Tibial artery (tissue), 4 donors: ENCODE measurements at regions not wholly inside any gene's neighbourhood (a gene's known extent, or its start where the extent isn't known, plus 50 kb on each side); places are given as distances from the start of the nearest gene placed in this dataset.

Source experiments
- DNase-seq, 2 donors: peaks; one replicate each; pipeline ENCODE4 v3.0.0-alpha.2; 2019
- H3K27ac ChIP-seq, 2 donors: fragments of 200-600 bp; sonication (generic) in 1 of 2; 1 replicate in 1 of 2; 2 replicates in 1 of 2; pipeline ENCODE4 v1.5.1; 2018 to 2019; ENCODE audit warnings: mild to moderate bottlenecking in 1 of 2
- H3K27me3 ChIP-seq, 2 donors: fragments of 200-600 bp; sonication (generic) in 1 of 2; one replicate each; pipeline versions ENCODE4 v1.5.1 to v1.6.0; 2016 to 2019
- H3K36me3 ChIP-seq, 3 donors: fragments of 200-600 bp; sonication (generic) in 2 of 3; one replicate each; pipeline ENCODE4 v1.5.1; 2016 to 2019; ENCODE audit warnings: mild to moderate bottlenecking in 2 of 3
- H3K4me1 ChIP-seq, 4 donors: fragments of 200-600 bp; sonication (generic) in 2 of 4; 1 replicate in 3 of 4; 2 replicates in 1 of 4; pipeline ENCODE4 v1.5.1; 2016 to 2019
- H3K4me3 ChIP-seq, 2 donors: fragments of 200-600 bp; sonication (generic) in 1 of 2; 1 replicate in 1 of 2; 2 replicates in 1 of 2; pipeline ENCODE4 v1.5.1; 2018 to 2019; ENCODE audit warnings: mild to moderate bottlenecking in 2 of 2
- H3K9me3 ChIP-seq, 3 donors: fragments of 200-600 bp; sonication (generic) in 1 of 3; one replicate each; pipeline ENCODE4 v1.5.1; 2016 to 2019
- intact Hi-C: fragments of 100-400 bp; cut with DNase I; formaldehyde crosslinking; loops from one replicate; pipeline ENCODE4 v1.15.0; 2023; ENCODE audit warnings: low total_unique reads
- TF ChIP-seq, protein P1 (sequence below), 2 experiments: fragments of 200-600 bp in 1 of 2; fragments of 450-650 bp in 1 of 2; IDR thresholded peaks; one replicate each; pipeline ENCODE4 v1.5.1; 2017 to 2019; ENCODE audit warnings: antibody characterized with exemption in 2 of 2, mild to moderate bottlenecking in 1 of 2, moderate library complexity in 1 of 2

DNA sequence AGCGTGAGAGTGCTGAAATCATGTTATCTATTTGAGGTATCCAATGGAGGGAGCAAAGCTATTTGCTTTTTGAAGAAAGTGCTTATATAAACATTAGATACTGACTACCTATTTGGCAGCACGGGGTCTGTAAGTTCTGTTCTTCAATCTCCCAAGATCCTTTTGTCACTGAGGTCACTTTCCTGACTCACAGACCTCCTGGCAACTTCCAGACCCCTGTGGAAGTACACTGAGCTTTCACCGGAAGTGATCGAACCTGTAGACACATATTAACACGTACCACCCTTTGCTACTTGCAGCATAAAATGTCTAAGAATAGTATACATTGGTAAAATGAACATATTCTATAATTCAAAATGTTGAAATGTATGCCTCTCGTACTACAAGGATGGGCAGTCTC is 452.6 kb upstream of the ST6GAL2 start:
- Histone ChIP-seq H3K9me3 (peaks cover 0 to 6% (median 0%) of the 10 kb centered on the region in 3 donors), H3K27me3 (no peaks in the 10 kb centered on the region), H3K36me3 (no peaks in the 10 kb centered on the region), H3K4me3 (no peak overlapping the region), H3K4me1 (peaks cover 0 to 30% (median 11%) of the 10 kb centered on the region in 4 donors), H3K27ac (peak overlapping the region in 1 of 2 donors; percentile 62)
- no peak for DNase-seq
- TF ChIP-seq, protein P1, sequence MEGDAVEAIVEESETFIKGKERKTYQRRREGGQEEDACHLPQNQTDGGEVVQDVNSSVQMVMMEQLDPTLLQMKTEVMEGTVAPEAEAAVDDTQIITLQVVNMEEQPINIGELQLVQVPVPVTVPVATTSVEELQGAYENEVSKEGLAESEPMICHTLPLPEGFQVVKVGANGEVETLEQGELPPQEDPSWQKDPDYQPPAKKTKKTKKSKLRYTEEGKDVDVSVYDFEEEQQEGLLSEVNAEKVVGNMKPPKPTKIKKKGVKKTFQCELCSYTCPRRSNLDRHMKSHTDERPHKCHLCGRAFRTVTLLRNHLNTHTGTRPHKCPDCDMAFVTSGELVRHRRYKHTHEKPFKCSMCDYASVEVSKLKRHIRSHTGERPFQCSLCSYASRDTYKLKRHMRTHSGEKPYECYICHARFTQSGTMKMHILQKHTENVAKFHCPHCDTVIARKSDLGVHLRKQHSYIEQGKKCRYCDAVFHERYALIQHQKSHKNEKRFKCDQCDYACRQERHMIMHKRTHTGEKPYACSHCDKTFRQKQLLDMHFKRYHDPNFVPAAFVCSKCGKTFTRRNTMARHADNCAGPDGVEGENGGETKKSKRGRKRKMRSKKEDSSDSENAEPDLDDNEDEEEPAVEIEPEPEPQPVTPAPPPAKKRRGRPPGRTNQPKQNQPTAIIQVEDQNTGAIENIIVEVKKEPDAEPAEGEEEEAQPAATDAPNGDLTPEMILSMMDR (IDR thresholded peaks at IDR 0.05), result no peak
- intact Hi-C loops, result no loop called here

DNA sequence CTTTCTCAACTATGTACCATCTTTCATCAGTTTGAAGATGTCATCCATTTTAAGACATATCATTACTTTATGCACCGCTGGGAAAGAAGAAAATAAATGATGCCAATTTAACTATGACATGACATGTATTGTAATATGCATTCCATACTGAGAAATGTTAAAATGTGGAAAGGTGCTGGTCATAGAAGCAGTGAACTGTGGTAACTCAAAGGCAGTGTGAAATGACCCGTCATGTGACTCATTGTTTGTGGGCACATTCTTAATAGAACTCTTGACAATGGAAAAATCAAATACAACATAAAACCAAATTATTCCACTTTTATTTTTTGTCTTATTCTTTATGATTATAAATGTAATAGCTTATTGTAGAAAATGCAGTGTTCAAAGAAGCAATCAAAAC is 455.0 kb upstream of the ST6GAL2 start:
- no peak for DNase-seq
- Histone ChIP-seq H3K4me3 (no peak overlapping the region), H3K9me3 (peaks cover 0 to 6% (median 0%) of the 10 kb centered on the region in 3 donors), H3K36me3 (no peaks in the 10 kb centered on the region), H3K27ac (no peak overlapping the region), H3K27me3 (no peaks in the 10 kb centered on the region), H3K4me1 (peaks cover 0 to 30% (median 11%) of the 10 kb centered on the region in 4 donors)
- TF ChIP-seq, protein P1 (IDR thresholded peaks at IDR 0.05), result no peak
- intact Hi-C loops, result no loop called here

DNA sequence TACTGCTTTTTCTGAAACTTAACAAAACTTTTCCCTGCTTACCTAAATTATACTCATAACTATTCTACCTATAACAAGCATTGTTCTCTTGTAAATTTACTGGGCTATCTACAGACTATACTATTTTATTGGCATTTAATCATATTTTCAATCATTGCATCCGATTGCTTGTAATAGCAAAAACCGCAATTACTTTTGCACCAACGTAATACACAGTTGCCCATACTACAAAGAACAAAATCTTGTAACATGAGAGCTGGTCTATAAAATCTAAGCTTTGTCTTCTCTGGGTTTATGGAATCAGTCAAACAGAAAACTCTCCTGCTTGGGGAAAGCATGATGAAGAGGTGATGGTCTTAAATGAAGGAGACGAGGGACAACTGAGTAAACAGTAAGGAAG is 463.4 kb upstream of the ST6GAL2 start:
- H3K27ac ChIP-seq, result no peak overlapping the region
- H3K4me3 ChIP-seq, result no peak overlapping the region
- TF ChIP-seq, protein P1 (IDR thresholded peaks at IDR 0.05), result no peak
- no peaks in the 10 kb centered on the region for H3K9me3 ChIP-seq
- intact Hi-C loops, result no loop called here
- DNase-seq, result no peak
- no peaks in the 10 kb centered on the region for H3K27me3 ChIP-seq
- H3K4me1 ChIP-seq, result no peaks in the 10 kb centered on the region
- no peaks in the 10 kb centered on the region for H3K36me3 ChIP-seq

DNA sequence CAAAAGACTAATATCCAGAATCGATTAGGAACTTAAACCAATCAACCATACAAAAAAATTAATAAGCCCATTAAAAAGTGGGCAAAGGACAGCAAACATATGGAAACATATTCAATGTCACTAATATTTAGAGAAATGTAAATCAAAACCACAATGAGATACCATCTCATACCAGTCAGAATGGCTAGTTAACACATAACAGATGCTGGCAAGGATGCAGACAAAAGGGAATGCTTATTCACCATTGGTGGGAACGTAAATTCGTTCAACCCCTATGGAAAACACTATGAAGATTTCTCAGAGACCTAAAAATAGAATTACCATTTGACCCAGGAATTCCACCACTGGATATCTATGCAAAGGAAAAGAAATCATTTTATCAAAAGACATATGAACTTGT is 468.2 kb upstream of the ST6GAL2 start:
- TF ChIP-seq, protein P1 (IDR thresholded peaks at IDR 0.05), result no peak
- Histone ChIP-seq H3K36me3 (no peaks in the 10 kb centered on the region), H3K4me3 (no peak overlapping the region), H3K4me1 (no peaks in the 10 kb centered on the region), H3K27ac (no peak overlapping the region), H3K9me3 (no peaks in the 10 kb centered on the region), H3K27me3 (no peaks in the 10 kb centered on the region)
- intact Hi-C loops, result no loop called here
- DNase-seq, result no peak

DNA sequence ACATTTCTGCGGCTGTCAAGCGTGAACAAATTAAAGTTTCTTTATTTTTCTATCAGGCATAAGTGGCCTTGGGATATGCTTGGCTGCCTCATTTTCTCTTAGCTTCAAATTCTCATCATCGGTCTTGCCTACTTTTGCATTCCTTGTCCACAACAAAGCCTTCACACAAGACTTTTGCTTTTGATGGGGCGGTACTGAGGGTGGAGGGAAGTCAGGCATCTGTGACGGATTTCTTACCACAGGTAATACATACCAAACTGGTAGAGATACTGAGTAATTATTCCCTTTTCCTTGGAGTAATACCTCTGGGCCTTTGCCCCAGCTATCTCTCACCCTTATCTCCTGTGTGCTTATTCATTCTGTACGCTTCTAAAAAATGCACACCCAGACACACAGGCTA is 468.3 kb upstream of the RGPD4 start:
- Histone ChIP-seq H3K9me3 (no peaks in the 10 kb centered on the region), H3K27me3 (no peaks in the 10 kb centered on the region), H3K4me1 (no peaks in the 10 kb centered on the region), H3K27ac (no peak overlapping the region), H3K36me3 (no peaks in the 10 kb centered on the region), H3K4me3 (no peak overlapping the region)
- TF ChIP-seq, protein P1 (IDR thresholded peaks at IDR 0.05), result no peak
- intact Hi-C loops, result no loop called here
- no peak for DNase-seq

DNA sequence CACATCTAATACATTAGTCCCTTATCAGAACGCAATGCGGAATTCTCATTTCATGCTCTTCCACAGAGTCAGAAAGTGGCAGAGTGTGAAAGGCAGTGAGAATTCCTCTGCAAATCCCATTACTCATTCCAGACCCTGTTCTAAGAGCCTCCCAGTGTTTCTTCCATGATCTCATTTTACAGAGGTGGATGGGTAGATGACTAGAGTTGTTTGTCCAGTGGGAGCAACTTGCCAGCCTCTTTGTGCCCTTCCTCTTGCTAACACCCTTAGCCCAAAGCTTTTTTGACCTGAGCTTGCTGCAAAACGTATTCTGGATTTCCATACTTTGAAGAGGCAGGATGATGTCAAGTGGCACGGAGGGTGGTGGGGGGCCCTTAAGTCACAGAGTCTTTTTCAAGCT is 467.7 kb upstream of the RGPD4 start:
- DNase-seq, result no peak
- Histone ChIP-seq H3K9me3 (no peaks in the 10 kb centered on the region), H3K27ac (no peak overlapping the region), H3K36me3 (no peaks in the 10 kb centered on the region), H3K4me1 (no peaks in the 10 kb centered on the region), H3K4me3 (no peak overlapping the region), H3K27me3 (no peaks in the 10 kb centered on the region)
- intact Hi-C loops, result no loop called here
- TF ChIP-seq, protein P1 (IDR thresholded peaks at IDR 0.05), result no peak
